Mucosa of descending colon (tissue), 3 donors: ENCODE measurements at regions not wholly inside any gene's neighbourhood (a gene's known extent, or its start where the extent isn't known, plus 50 kb on each side); places are given as distances from the start of the nearest gene placed in this dataset.

Source experiments
- ATAC-seq: fragments of 200-7000 bp; cut with Tn5 transposase; one replicate; pipeline ENCODE4 v1.9.1; 2020; ENCODE audit warnings: mild to moderate bottlenecking, moderate library complexity
- DNase-seq, 3 donors: peaks; one replicate each; pipeline ENCODE4 v3.0.0-alpha.2; 2020
- H3K36me3 ChIP-seq: fragments of 200-600 bp; one replicate; pipeline ENCODE4 v1.8.0; 2021; ENCODE audit warnings: low read depth, mild to moderate bottlenecking
- H3K4me1 ChIP-seq: fragments of 200-600 bp; one replicate; pipeline ENCODE4 v1.8.0; 2021; ENCODE audit warnings: low read depth, mild to moderate bottlenecking
- H3K4me3 ChIP-seq: fragments of 200-600 bp; one replicate; pipeline ENCODE4 v1.8.0; 2021; ENCODE audit warnings: mild to moderate bottlenecking
- H3K9me3 ChIP-seq: fragments of 200-600 bp; one replicate; pipeline ENCODE4 v1.8.0; 2021; ENCODE audit warnings: mild to moderate bottlenecking
- CTCF ChIP-seq: fragments of 200-600 bp; IDR thresholded peaks from one replicate; pipeline ENCODE4 v1.8.0; 2022; ENCODE audit warnings: antibody characterized with exemption, mild to moderate bottlenecking
- intact Hi-C, 2 donors: fragments of 100-400 bp; cut with DNase I in 1 of 2; cut with micrococcal nuclease in 1 of 2; formaldehyde crosslinking; loops; one replicate each; pipeline versions ENCODE4 v1.11.0 to v1.11.1; 2022; cut with DNase I, micrococcal nuclease
- donor health status: DM: no; HTN: no; CAD: no; lungs with moderate emphysema.
- donor health status: DM: no; HTN: no; CAD: no.
- donor health status: DM: no; HTN: yes; CAD: no.

- intact Hi-C loops = no loop called here
- H3K9me3 ChIP-seq = no peaks in the 10 kb centered on the region
- no peak for ATAC-seq
- no peak overlapping the region for H3K4me3 ChIP-seq
- no peaks in the 10 kb centered on the region for H3K36me3 ChIP-seq
- no peaks in the 10 kb centered on the region for H3K4me1 ChIP-seq
- no peak for DNase-seq
- no peak for TF ChIP-seq CTCF
Measured at GRCh38 chr5:117692606-117693005, 1118.0 kb upstream of the SEMA6A start.

- no peak for DNase-seq
- intact Hi-C loops = no loop called here
Measured at GRCh38 chr5:117691081-117691870, 1116.7 kb upstream of the SEMA6A start.

GRCh38 chr5:117690612-117691011 is 1116.0 kb upstream of the SEMA6A start:
- H3K4me3 ChIP-seq = no peak overlapping the region
- DNase-seq (no peak), ATAC-seq (no peak)
- TF ChIP-seq CTCF = no peak
- intact Hi-C loops = no loop called here
- no peaks in the 10 kb centered on the region for H3K4me1 ChIP-seq
- no peaks in the 10 kb centered on the region for H3K36me3 ChIP-seq
- no peaks in the 10 kb centered on the region for H3K9me3 ChIP-seq

More at GRCh38 chr5:117691081-117691870, 1116.7 kb upstream of the SEMA6A start:
- Histone ChIP-seq H3K4me3 (no peak overlapping the region), H3K36me3 (no peaks in the 10 kb centered on the region), H3K4me1 (no peaks in the 10 kb centered on the region), H3K9me3 (no peaks in the 10 kb centered on the region)
- TF ChIP-seq CTCF = no peak
- ATAC-seq = no peak

- Histone ChIP-seq H3K4me1 (no peaks in the 10 kb centered on the region), H3K36me3 (no peaks in the 10 kb centered on the region), H3K9me3 (no peaks in the 10 kb centered on the region), H3K4me3 (no peak overlapping the region)
- ATAC-seq (no peak), DNase-seq (no peak)
- no peak for TF ChIP-seq CTCF
- intact Hi-C loops = no loop called here
Measured at GRCh38 chr5:117686926-117687325, 1112.3 kb upstream of the SEMA6A start.

- H3K36me3 ChIP-seq = no peaks in the 10 kb centered on the region
- H3K4me3 ChIP-seq = no peak overlapping the region
- H3K9me3 ChIP-seq = no peaks in the 10 kb centered on the region
- intact Hi-C loops = no loop called here
- no peak for TF ChIP-seq CTCF
- no peaks in the 10 kb centered on the region for H3K4me1 ChIP-seq
- DNase-seq (no peak), ATAC-seq (no peak)
Measured at GRCh38 chr5:117682416-117682815, 1107.8 kb upstream of the SEMA6A start.
